AG09309 (cell line): ENCODE measurements at regions not wholly inside any gene's neighbourhood (a gene's known extent, or its start where the extent isn't known, plus 50 kb on each side); places are given as distances from the start of the nearest gene placed in this dataset.

Experiments used
- DNase-seq: peaks from one replicate; pipeline ENCODE4 v3.0.0-alpha.2; 2010; ENCODE audit warnings: low read depth
- H3K4me3 ChIP-seq: 2 replicates; pipeline ENCODE4 v1.5.1; 2011; ENCODE audit warnings: mild to moderate bottlenecking, low read depth, low read length, moderate library complexity; ENCODE audit not compliant: control insufficient read depth
- TF ChIP-seq, protein P1 (sequence below): IDR thresholded peaks from 2 replicates; pipeline ENCODE4 v1.5.1; 2011; ENCODE audit warnings: mild to moderate bottlenecking, low read depth, low read length, inconsistent platforms; ENCODE audit not compliant: insufficient read depth, control insufficient read depth; ENCODE audit errors: missing control alignments

DNA sequence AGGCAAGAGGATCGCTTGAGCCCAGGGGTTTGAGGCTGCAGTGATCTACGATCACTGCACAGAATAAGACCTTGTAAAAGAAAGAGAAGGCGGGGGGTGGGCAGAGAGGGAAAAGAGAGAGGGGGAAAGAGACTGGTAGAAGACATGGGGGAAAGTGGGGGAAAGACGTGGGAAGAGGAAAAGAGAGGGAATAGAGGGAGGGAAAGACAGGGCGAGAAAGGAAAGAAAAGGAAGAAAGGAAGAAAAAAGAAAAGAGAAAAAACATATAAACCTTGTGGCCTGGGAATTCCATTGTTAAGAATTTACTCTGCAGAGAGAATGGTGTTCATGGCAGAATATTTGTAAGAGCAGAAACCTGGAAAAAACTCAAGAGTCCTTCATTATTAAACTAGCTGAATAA lies 120.4 kb downstream of the RMI2 start:
- DNase-seq: no peak
- no peak overlapping the region for H3K4me3 ChIP-seq
- TF ChIP-seq, protein P1, sequence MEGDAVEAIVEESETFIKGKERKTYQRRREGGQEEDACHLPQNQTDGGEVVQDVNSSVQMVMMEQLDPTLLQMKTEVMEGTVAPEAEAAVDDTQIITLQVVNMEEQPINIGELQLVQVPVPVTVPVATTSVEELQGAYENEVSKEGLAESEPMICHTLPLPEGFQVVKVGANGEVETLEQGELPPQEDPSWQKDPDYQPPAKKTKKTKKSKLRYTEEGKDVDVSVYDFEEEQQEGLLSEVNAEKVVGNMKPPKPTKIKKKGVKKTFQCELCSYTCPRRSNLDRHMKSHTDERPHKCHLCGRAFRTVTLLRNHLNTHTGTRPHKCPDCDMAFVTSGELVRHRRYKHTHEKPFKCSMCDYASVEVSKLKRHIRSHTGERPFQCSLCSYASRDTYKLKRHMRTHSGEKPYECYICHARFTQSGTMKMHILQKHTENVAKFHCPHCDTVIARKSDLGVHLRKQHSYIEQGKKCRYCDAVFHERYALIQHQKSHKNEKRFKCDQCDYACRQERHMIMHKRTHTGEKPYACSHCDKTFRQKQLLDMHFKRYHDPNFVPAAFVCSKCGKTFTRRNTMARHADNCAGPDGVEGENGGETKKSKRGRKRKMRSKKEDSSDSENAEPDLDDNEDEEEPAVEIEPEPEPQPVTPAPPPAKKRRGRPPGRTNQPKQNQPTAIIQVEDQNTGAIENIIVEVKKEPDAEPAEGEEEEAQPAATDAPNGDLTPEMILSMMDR: no peak

GRCh38 chr16:11470676-11471415 lies 115.9 kb downstream of the LITAF start:
- TF ChIP-seq, protein P1: no peak
- no peak overlapping the region for H3K4me3 ChIP-seq
- no peak for DNase-seq

DNA sequence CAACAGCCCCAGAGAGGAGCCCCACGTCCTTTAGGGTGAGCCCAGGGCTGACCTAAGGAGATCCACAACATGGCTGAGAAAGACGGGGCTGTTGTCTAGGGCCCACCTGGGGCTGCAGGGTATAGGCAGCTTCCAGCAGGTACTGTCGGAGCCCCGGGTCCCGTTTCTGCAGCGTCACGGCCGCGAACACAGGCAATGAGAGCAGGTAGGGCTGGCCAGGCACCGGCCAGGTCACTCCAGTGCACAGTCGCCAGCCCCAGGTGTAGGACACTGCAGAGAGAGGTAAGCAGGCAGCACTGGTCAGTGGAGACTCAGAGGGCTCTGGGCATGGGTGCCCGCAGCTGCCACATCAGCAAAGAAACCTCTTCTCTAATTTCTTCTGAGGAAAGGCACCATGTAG lies 115.2 kb downstream of the LITAF start:
- H3K4me3 ChIP-seq: no peak overlapping the region
- TF ChIP-seq, protein P1: no peak
- DNase-seq: no peak

GRCh38 chr16:11472410-11472809 lies 114.3 kb downstream of the LITAF start:
- TF ChIP-seq, protein P1: no peak

GRCh38 chr16:11472851-11473250 lies 113.9 kb downstream of the LITAF start:
- TF ChIP-seq, protein P1: no peak
- no peak overlapping the region for H3K4me3 ChIP-seq
- no peak for DNase-seq

More at GRCh38 chr16:11472410-11472809, 114.3 kb downstream of the LITAF start:
- no peak overlapping the region for H3K4me3 ChIP-seq
- no peak for DNase-seq

DNA sequence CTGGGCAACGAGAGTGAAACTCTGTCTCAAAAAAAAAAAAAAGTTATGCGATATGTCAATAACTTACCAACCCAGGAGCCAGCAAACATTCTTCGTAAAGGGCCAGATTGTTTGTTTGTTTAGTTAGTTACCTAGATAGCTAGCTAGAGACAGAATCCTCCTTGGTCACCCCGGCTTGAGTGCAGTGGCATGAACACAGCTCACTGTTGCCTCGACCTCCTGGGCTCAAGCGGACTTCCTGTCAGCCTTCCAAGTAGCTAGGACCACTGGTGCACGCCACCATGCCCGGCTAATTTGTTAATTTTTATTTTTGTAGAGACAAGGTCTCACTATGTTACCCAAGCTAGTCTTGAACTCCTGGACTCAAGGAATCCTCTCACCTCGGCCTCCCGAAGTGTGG lies 113.0 kb downstream of the LITAF start:
- TF ChIP-seq, protein P1: no peak
- no peak overlapping the region for H3K4me3 ChIP-seq
- DNase-seq: no peak
